Gastroesophageal sphincter (tissue), 3 donors: ENCODE measurements at regions not wholly inside any gene's neighbourhood (a gene's known extent, or its start where the extent isn't known, plus 50 kb on each side); places are given as distances from the start of the nearest gene placed in this dataset.

Source experiments
- EP300 ChIP-seq: sonication (generic); formaldehyde crosslinking; IDR thresholded peaks from one replicate; pipeline ENCODE4 v1.6.1; 2017; ENCODE audit warnings: antibody characterized with exemption, mild to moderate bottlenecking
- POLR2AphosphoS5 ChIP-seq: sonication (generic); formaldehyde crosslinking; IDR thresholded peaks from one replicate; pipeline ENCODE4 v1.6.1; 2017; ENCODE audit warnings: antibody characterized with exemption
- TF ChIP-seq, protein P1 (sequence below), 4 experiments: fragments of 200-600 bp in 2 of 4; fragments of 450-650 bp in 2 of 4; sonication (generic) in 1 of 4; IDR thresholded peaks; one replicate each; pipeline ENCODE4 v1.5.1; 2017 to 2019; ENCODE audit warnings: antibody characterized with exemption in 4 of 4, mild to moderate bottlenecking in 2 of 4, moderate library complexity in 2 of 4

DNA sequence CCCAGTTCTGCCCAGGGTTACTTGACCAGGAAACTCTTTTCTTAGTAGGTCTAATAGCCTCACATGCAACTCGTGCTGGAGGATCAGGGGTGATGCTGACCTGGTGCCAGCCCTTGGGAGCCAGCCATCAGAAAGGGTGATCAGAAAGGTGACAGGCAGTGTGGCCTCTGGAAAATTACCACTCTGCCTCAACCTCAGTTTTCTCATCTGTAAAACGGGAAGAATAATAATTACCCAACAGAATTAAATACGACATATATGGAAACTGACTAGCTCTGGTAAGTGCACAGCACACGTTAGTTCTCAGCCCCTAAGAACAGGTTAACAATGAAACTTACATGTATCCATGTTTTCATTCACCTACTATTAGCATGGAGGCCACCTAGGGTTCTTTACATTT, 157.6 kb downstream of the EN1 start:
- TF ChIP-seq, protein P1, sequence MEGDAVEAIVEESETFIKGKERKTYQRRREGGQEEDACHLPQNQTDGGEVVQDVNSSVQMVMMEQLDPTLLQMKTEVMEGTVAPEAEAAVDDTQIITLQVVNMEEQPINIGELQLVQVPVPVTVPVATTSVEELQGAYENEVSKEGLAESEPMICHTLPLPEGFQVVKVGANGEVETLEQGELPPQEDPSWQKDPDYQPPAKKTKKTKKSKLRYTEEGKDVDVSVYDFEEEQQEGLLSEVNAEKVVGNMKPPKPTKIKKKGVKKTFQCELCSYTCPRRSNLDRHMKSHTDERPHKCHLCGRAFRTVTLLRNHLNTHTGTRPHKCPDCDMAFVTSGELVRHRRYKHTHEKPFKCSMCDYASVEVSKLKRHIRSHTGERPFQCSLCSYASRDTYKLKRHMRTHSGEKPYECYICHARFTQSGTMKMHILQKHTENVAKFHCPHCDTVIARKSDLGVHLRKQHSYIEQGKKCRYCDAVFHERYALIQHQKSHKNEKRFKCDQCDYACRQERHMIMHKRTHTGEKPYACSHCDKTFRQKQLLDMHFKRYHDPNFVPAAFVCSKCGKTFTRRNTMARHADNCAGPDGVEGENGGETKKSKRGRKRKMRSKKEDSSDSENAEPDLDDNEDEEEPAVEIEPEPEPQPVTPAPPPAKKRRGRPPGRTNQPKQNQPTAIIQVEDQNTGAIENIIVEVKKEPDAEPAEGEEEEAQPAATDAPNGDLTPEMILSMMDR (IDR thresholded peaks at IDR 0.05) = no peak
- TF ChIP-seq POLR2AphosphoS5 (no peak), EP300 (no peak)
